Liver (tissue), 8 donors: ENCODE measurements at regions not wholly inside any gene's neighbourhood (a gene's known extent, or its start where the extent isn't known, plus 50 kb on each side); places are given as distances from the start of the nearest gene placed in this dataset.

Source experiments
- DNase-seq: peaks from one replicate; pipeline ENCODE4 v3.0.0-alpha.2; 2017; ENCODE audit warnings: low spot score
- H3K27ac ChIP-seq, 2 donors: one replicate each; pipeline ENCODE4 v1.7.0; 2013; ENCODE audit warnings: inconsistent platforms in 2 of 2, low read length in 2 of 2, control low read depth in 1 of 2, low read depth in 1 of 2, mild to moderate bottlenecking in 1 of 2
- H3K27me3 ChIP-seq, 4 donors: one replicate each; pipeline versions ENCODE4 v1.6.1 to v1.7.0; 2013; ENCODE audit warnings: low read length in 3 of 4, inconsistent platforms in 1 of 4, mild to moderate bottlenecking in 1 of 4, moderate library complexity in 1 of 4; ENCODE audit not compliant: control insufficient read depth in 4 of 4, insufficient read depth in 4 of 4
- H3K36me3 ChIP-seq, 4 donors: one replicate each; pipeline versions ENCODE4 v1.6.1 to v1.7.0; 2013; ENCODE audit warnings: low read length in 3 of 4, mild to moderate bottlenecking in 3 of 4, low read depth in 1 of 4, moderate library complexity in 1 of 4; ENCODE audit not compliant: control insufficient read depth in 4 of 4, insufficient read depth in 3 of 4
- H3K4me1 ChIP-seq, 4 donors: one replicate each; pipeline versions ENCODE4 v1.6.1 to v1.7.0; 2013; ENCODE audit warnings: low read length in 3 of 4, mild to moderate bottlenecking in 3 of 4, moderate library complexity in 1 of 4; ENCODE audit not compliant: control insufficient read depth in 4 of 4, insufficient read depth in 4 of 4
- H3K4me3 ChIP-seq, 3 donors: one replicate each; pipeline versions ENCODE4 v1.6.1 to v1.7.0; 2013; ENCODE audit warnings: low read length in 3 of 3, control low read depth in 1 of 3, low read depth in 1 of 3, mild to moderate bottlenecking in 1 of 3
- H3K9ac ChIP-seq, 2 donors: one replicate each; pipeline ENCODE4 v1.7.0; 2013; ENCODE audit warnings: low read length in 2 of 2, mild to moderate bottlenecking in 2 of 2, moderate library complexity in 2 of 2, control low read depth in 1 of 2, low read depth in 1 of 2
- H3K9me3 ChIP-seq, 4 donors: one replicate each; pipeline versions ENCODE4 v1.6.1 to v1.7.0; 2013; ENCODE audit warnings: low read length in 3 of 4; ENCODE audit not compliant: control insufficient read depth in 4 of 4
- ATF3 ChIP-seq: IDR thresholded peaks from 2 replicates; pipeline ENCODE4 v1.6.1; 2016; ENCODE audit warnings: antibody characterized with exemption
- CTCF ChIP-seq: fragments of 150-350 bp; IDR thresholded peaks from 2 replicates; pipeline ENCODE4 v1.5.1; 2017; ENCODE audit warnings: improper control_type of control experiment, low read depth, low read length; ENCODE audit not compliant: missing input control
- EGR1 ChIP-seq, 2 donors: IDR thresholded peaks; 2 replicates each; pipeline ENCODE4 v1.6.1; 2016 to 2018; ENCODE audit warnings: antibody characterized with exemption in 2 of 2, low read depth in 2 of 2
- FOXA1 ChIP-seq: IDR thresholded peaks from 2 replicates; pipeline ENCODE4 v1.6.1; 2016; ENCODE audit warnings: antibody characterized with exemption
- FOXA2 ChIP-seq: IDR thresholded peaks from 2 replicates; pipeline ENCODE4 v1.6.1; 2016; ENCODE audit warnings: antibody characterized with exemption
- GABPA ChIP-seq, 2 donors: IDR thresholded peaks in 1 of 2; conservative IDR thresholded peaks in 1 of 2; 2 replicates each; pipeline ENCODE4 v1.6.1; 2016; ENCODE audit warnings: antibody characterized with exemption in 2 of 2, mild to moderate bottlenecking in 1 of 2, moderate library complexity in 1 of 2
- HNF4A ChIP-seq, 2 donors: conservative IDR thresholded peaks; 2 replicates each; pipeline ENCODE4 v1.6.1; 2016; ENCODE audit warnings: antibody characterized with exemption in 2 of 2, mild to moderate bottlenecking in 2 of 2
- HNF4G ChIP-seq: IDR thresholded peaks from 2 replicates; pipeline ENCODE4 v1.6.1; 2016; ENCODE audit warnings: antibody characterized with exemption
- JUND ChIP-seq, 2 donors: IDR thresholded peaks; 2 replicates each; pipeline ENCODE4 v1.6.1; 2016; ENCODE audit warnings: antibody characterized with exemption in 2 of 2
- MAX ChIP-seq: IDR thresholded peaks from 2 replicates; pipeline ENCODE4 v1.6.1; 2016; ENCODE audit warnings: antibody characterized with exemption
- NR2F2 ChIP-seq: IDR thresholded peaks from 2 replicates; pipeline ENCODE4 v1.6.1; 2016; ENCODE audit warnings: antibody characterized with exemption
- RAD21 ChIP-seq, 2 donors: IDR thresholded peaks; 2 replicates each; pipeline ENCODE4 v1.6.1; 2016; ENCODE audit warnings: antibody characterized with exemption in 2 of 2, mild to moderate bottlenecking in 2 of 2
- REST ChIP-seq: IDR thresholded peaks from 2 replicates; pipeline ENCODE4 v1.6.1; 2016; ENCODE audit warnings: antibody characterized with exemption, mild to moderate bottlenecking
- RXRA ChIP-seq, 2 donors: IDR thresholded peaks; 2 replicates each; pipeline ENCODE4 v1.6.1; 2017 to 2018; ENCODE audit warnings: antibody characterized with exemption in 2 of 2, mild to moderate bottlenecking in 1 of 2
- SP1 ChIP-seq: IDR thresholded peaks from 2 replicates; pipeline ENCODE4 v1.6.1; 2018; ENCODE audit warnings: antibody characterized with exemption, mild to moderate bottlenecking
- TAF1 ChIP-seq: conservative IDR thresholded peaks from 2 replicates; pipeline ENCODE4 v1.6.1; 2016; ENCODE audit warnings: antibody characterized with exemption, mild to moderate bottlenecking
- YY1 ChIP-seq: IDR thresholded peaks from 2 replicates; pipeline ENCODE4 v1.6.1; 2016; ENCODE audit warnings: antibody characterized with exemption, mild to moderate bottlenecking
- ZBTB33 ChIP-seq: IDR thresholded peaks from 2 replicates; pipeline ENCODE4 v1.6.1; 2016; ENCODE audit warnings: antibody characterized with exemption
- WGBS: extraction: QIAGEN DNeasy Blood & Tissue Kit; methylation state at CpG from one replicate; pipeline ENCODE4 v1.1.7; 2013; 5-methylcytosine and 5-hydroxymethylcytosine counted together
- donor health status: healthy.
- donor health status: healthy.
- donor health status: healthy.
- donor health status: healthy.
- donor health status: healthy.

GRCh38 chr2:63777816-63778215 is 63.9 kb upstream of the UGP2 start:
- no peak overlapping the region for H3K9ac ChIP-seq
- no peak for TF ChIP-seq HNF4G
- no peak for TF ChIP-seq FOXA1
- TF ChIP-seq EGR1 (IDR thresholded peaks at IDR 0.05; ENCODE audit: low read depth in 2 of 2), result no peak
- no peak for TF ChIP-seq RAD21 (IDR thresholded peaks at IDR 0.05)
- TF ChIP-seq SP1, result no peak
- no peak for TF ChIP-seq ZBTB33
- TF ChIP-seq JUND (IDR thresholded peaks at IDR 0.05), result no peak
- no peak for TF ChIP-seq FOXA2
- TF ChIP-seq REST, result no peak
- TF ChIP-seq ATF3, result no peak
- no peak for TF ChIP-seq GABPA (IDR thresholded peaks at IDR 0.05 in 1 of 2, conservative IDR thresholded peaks at IDR 0.05 in 1 of 2)
- TF ChIP-seq CTCF, result no peak
- no peak for TF ChIP-seq HNF4A (conservative IDR thresholded peaks at IDR 0.05)
- no peak for TF ChIP-seq RXRA (IDR thresholded peaks at IDR 0.05)
- TF ChIP-seq NR2F2, result no peak
- TF ChIP-seq MAX, result no peak
- no peak for TF ChIP-seq YY1
- no peak for TF ChIP-seq TAF1
- no peak overlapping the region for H3K4me3 ChIP-seq
- no peaks in the 10 kb centered on the region for H3K36me3 ChIP-seq
- DNase-seq, result no peak
- no peaks in the 10 kb centered on the region for H3K4me1 ChIP-seq
- no peaks in the 10 kb centered on the region for H3K9me3 ChIP-seq
- H3K27ac ChIP-seq, result no peak overlapping the region
- H3K27me3 ChIP-seq, result no peaks in the 10 kb centered on the region

- DNase-seq, result no peak
- Histone ChIP-seq H3K4me1 (no peaks in the 10 kb centered on the region), H3K36me3 (no peaks in the 10 kb centered on the region), H3K27me3 (no peaks in the 10 kb centered on the region), H3K27ac (no peak overlapping the region), H3K4me3 (no peak overlapping the region), H3K9ac (no peak overlapping the region), H3K9me3 (no peaks in the 10 kb centered on the region)
- 85% methylated on average over 2 of the region's 2 CpGs for WGBS
- TF ChIP-seq ATF3, result no peak
- no peak for TF ChIP-seq EGR1 (IDR thresholded peaks at IDR 0.05; ENCODE audit: low read depth in 2 of 2)
- no peak for TF ChIP-seq FOXA2
- TF ChIP-seq TAF1, result no peak
- no peak for TF ChIP-seq SP1
- no peak for TF ChIP-seq FOXA1
- TF ChIP-seq HNF4A (conservative IDR thresholded peaks at IDR 0.05), result no peak
Observed at GRCh38 chr2:63778391-63778790, 63.3 kb upstream of the UGP2 start.
